Kidney (tissue), 13 donors: ENCODE measurements at regions not wholly inside any gene's neighbourhood (a gene's known extent, or its start where the extent isn't known, plus 50 kb on each side); places are given as distances from the start of the nearest gene placed in this dataset.

Experiments used
- DNase-seq, 5 donors: peaks; one replicate each; pipeline ENCODE4 v3.0.0-alpha.2; 2013 to 2020
- FAIRE-seq: peaks from 2 replicates; lab custom pipeline; 2012; peaks lifted over from hg19 to GRCh38; lab: Jason Lieb, UNC
- H3K27ac ChIP-seq, 2 donors: one replicate each; pipeline ENCODE4 v1.7.0; 2013; ENCODE audit warnings: low read depth in 2 of 2, low read length in 2 of 2, inconsistent platforms in 1 of 2
- H3K27me3 ChIP-seq: one replicate; pipeline ENCODE4 v1.7.1; 2013; ENCODE audit warnings: low read length, inconsistent platforms; ENCODE audit not compliant: control insufficient read depth, insufficient read depth
- H3K36me3 ChIP-seq, 3 donors: one replicate each; pipeline versions ENCODE4 v1.7.0 to v1.7.1; 2013; ENCODE audit warnings: low read length in 3 of 3, control low read depth in 1 of 3, inconsistent platforms in 1 of 3; ENCODE audit not compliant: insufficient read depth in 3 of 3, control insufficient read depth in 2 of 3
- H3K4me1 ChIP-seq, 3 donors: one replicate each; pipeline versions ENCODE4 v1.7.0 to v1.7.1; 2013; ENCODE audit warnings: low read length in 3 of 3, inconsistent platforms in 1 of 3, low read depth in 1 of 3; ENCODE audit not compliant: control insufficient read depth in 2 of 3, insufficient read depth in 2 of 3
- H3K4me3 ChIP-seq, 3 donors: one replicate each; pipeline versions ENCODE4 v1.7.0 to v1.8.1; 2013; ENCODE audit warnings: low read length in 3 of 3, control low read depth in 1 of 3, inconsistent platforms in 1 of 3
- H3K9ac ChIP-seq, 3 donors: one replicate each; pipeline versions ENCODE4 v1.7.0 to v1.7.1; 2013; ENCODE audit warnings: low read length in 3 of 3, control low read depth in 1 of 3, inconsistent platforms in 1 of 3
- H3K9me3 ChIP-seq, 3 donors: one replicate each; pipeline versions ENCODE4 v1.7.0 to v1.7.1; 2013; ENCODE audit warnings: low read length in 3 of 3, control low read depth in 1 of 3, inconsistent platforms in 1 of 3; ENCODE audit not compliant: control insufficient read depth in 2 of 3, insufficient read depth in 1 of 3
- CTCF ChIP-seq: IDR thresholded peaks from 3 replicates; pipeline ENCODE4 v1.5.1; 2012; ENCODE audit warnings: mild to moderate bottlenecking, moderate library complexity, borderline replicate concordance; ENCODE audit not compliant: insufficient read depth; ENCODE audit errors: extremely low read depth
- intact Hi-C: fragments of 100-400 bp; cut with DNase I; formaldehyde crosslinking; loops from one replicate; pipeline ENCODE4 v1.11.1; 2022
- donor health status: control.
- donor health status: control.
- donor health status: control.
- donor health status: control.
- donor health status: control.
- donor health status: DM: yes; HTN: yes; CAD: no.
- donor health status: Normal renal cell carcinoma (clear cell type).

- intact Hi-C loops = no loop called here
- FAIRE-seq = no peak
- H3K9ac ChIP-seq = no peak overlapping the region
- TF ChIP-seq CTCF = no peak
- no peaks in the 10 kb centered on the region for H3K4me1 ChIP-seq
- no peaks in the 10 kb centered on the region for H3K27me3 ChIP-seq
- peaks cover 0 to 5% (median 0%) of the 10 kb centered on the region in 3 donors for H3K9me3 ChIP-seq
- H3K36me3 ChIP-seq = no peaks in the 10 kb centered on the region
- no peak overlapping the region for H3K27ac ChIP-seq
- H3K4me3 ChIP-seq = no peak overlapping the region
- DNase-seq = no peak
Measured at GRCh38 chr4:90071289-90072235, 55.6 kb upstream of the CCSER1 start.

GRCh38 chr4:90074322-90074886 lies 52.8 kb upstream of the CCSER1 start:
- Histone ChIP-seq H3K9ac (no peak overlapping the region), H3K36me3 (no peaks in the 10 kb centered on the region), H3K27ac (no peak overlapping the region), H3K4me3 (no peak overlapping the region), H3K9me3 (peaks cover 0 to 5% (median 0%) of the 10 kb centered on the region in 3 donors), H3K4me1 (no peaks in the 10 kb centered on the region), H3K27me3 (no peaks in the 10 kb centered on the region)
- DNase-seq = peak in 2 of 5 donors; percentile 18 to 49
- no peak for FAIRE-seq
- no peak for TF ChIP-seq CTCF
- intact Hi-C loops = no loop called here
